Liver (tissue), 3 donors: ENCODE measurements at regions not wholly inside any gene's neighbourhood (a gene's known extent, or its start where the extent isn't known, plus 50 kb on each side); places are given as distances from the start of the nearest gene placed in this dataset.

ENCODE experiments used
- CTCF ChIP-seq: fragments of 150-350 bp; IDR thresholded peaks from 2 replicates; pipeline ENCODE4 v1.5.1; 2017; ENCODE audit warnings: improper control_type of control experiment, low read depth, low read length; ENCODE audit not compliant: missing input control
- EGR1 ChIP-seq, 2 donors: IDR thresholded peaks; 2 replicates each; pipeline ENCODE4 v1.6.1; 2016 to 2018; ENCODE audit warnings: antibody characterized with exemption in 2 of 2, low read depth in 2 of 2
- JUND ChIP-seq, 2 donors: IDR thresholded peaks; 2 replicates each; pipeline ENCODE4 v1.6.1; 2016; ENCODE audit warnings: antibody characterized with exemption in 2 of 2
- MAX ChIP-seq: IDR thresholded peaks from 2 replicates; pipeline ENCODE4 v1.6.1; 2016; ENCODE audit warnings: antibody characterized with exemption
- RAD21 ChIP-seq, 2 donors: IDR thresholded peaks; 2 replicates each; pipeline ENCODE4 v1.6.1; 2016; ENCODE audit warnings: antibody characterized with exemption in 2 of 2, mild to moderate bottlenecking in 2 of 2
- RXRA ChIP-seq, 2 donors: IDR thresholded peaks; 2 replicates each; pipeline ENCODE4 v1.6.1; 2017 to 2018; ENCODE audit warnings: antibody characterized with exemption in 2 of 2, mild to moderate bottlenecking in 1 of 2
- SP1 ChIP-seq: IDR thresholded peaks from 2 replicates; pipeline ENCODE4 v1.6.1; 2018; ENCODE audit warnings: antibody characterized with exemption, mild to moderate bottlenecking
- TAF1 ChIP-seq: conservative IDR thresholded peaks from 2 replicates; pipeline ENCODE4 v1.6.1; 2016; ENCODE audit warnings: antibody characterized with exemption, mild to moderate bottlenecking
- donor health status: healthy.
- donor health status: healthy.

GRCh38 chr10:16193241-16193640 is 243.6 kb upstream of the PTER start:
- no peak for TF ChIP-seq RXRA (IDR thresholded peaks at IDR 0.05)
- TF ChIP-seq CTCF, result no peak
- TF ChIP-seq TAF1, result no peak
- no peak for TF ChIP-seq RAD21 (IDR thresholded peaks at IDR 0.05)
- TF ChIP-seq SP1, result no peak
- no peak for TF ChIP-seq MAX
- no peak for TF ChIP-seq JUND (IDR thresholded peaks at IDR 0.05)
- no peak for TF ChIP-seq EGR1 (IDR thresholded peaks at IDR 0.05; ENCODE audit: low read depth in 2 of 2)
